Colonic mucosa (tissue), 4 donors: ENCODE measurements at regions not wholly inside any gene's neighbourhood (a gene's known extent, or its start where the extent isn't known, plus 50 kb on each side); places are given as distances from the start of the nearest gene placed in this dataset.

Experiments
- DNase-seq: peaks from one replicate; pipeline ENCODE4 v3.0.0-alpha.2; 2020
- H3K27ac ChIP-seq: fragments of 200-600 bp; one replicate; pipeline ENCODE4 v1.8.0; 2021
- H3K27me3 ChIP-seq: fragments of 200-600 bp; one replicate; pipeline ENCODE4 v1.8.0; 2021
- H3K36me3 ChIP-seq: fragments of 200-600 bp; one replicate; pipeline ENCODE4 v1.8.0; 2021
- H3K4me1 ChIP-seq: fragments of 200-600 bp; one replicate; pipeline ENCODE4 v1.8.0; 2021; ENCODE audit warnings: mild to moderate bottlenecking
- H3K4me3 ChIP-seq: fragments of 200-600 bp; one replicate; pipeline ENCODE4 v1.8.0; 2021
- H3K9ac ChIP-seq, 2 donors: one replicate each; pipeline ENCODE4 v1.7.0; 2013; ENCODE audit warnings: control low read depth in 2 of 2, low read depth in 2 of 2, low read length in 2 of 2
- H3K9me3 ChIP-seq: fragments of 200-600 bp; one replicate; pipeline ENCODE4 v1.8.0; 2021
- intact Hi-C: fragments of 100-400 bp; cut with DNase I; formaldehyde crosslinking; loops from one replicate; pipeline ENCODE4 v1.14.1; 2022
- TF ChIP-seq, protein P1 (sequence below): fragments of 200-600 bp; IDR thresholded peaks from one replicate; pipeline ENCODE4 v1.8.0; 2022; ENCODE audit warnings: antibody characterized with exemption, mild to moderate bottlenecking
- donor health status: healthy.
- donor health status: DM: no; HTN: no; CAD: no.
- donor health status: DM: no; HTN: no; CAD: no.

- H3K27me3 ChIP-seq: no peaks in the 10 kb centered on the region
- TF ChIP-seq, protein P1, sequence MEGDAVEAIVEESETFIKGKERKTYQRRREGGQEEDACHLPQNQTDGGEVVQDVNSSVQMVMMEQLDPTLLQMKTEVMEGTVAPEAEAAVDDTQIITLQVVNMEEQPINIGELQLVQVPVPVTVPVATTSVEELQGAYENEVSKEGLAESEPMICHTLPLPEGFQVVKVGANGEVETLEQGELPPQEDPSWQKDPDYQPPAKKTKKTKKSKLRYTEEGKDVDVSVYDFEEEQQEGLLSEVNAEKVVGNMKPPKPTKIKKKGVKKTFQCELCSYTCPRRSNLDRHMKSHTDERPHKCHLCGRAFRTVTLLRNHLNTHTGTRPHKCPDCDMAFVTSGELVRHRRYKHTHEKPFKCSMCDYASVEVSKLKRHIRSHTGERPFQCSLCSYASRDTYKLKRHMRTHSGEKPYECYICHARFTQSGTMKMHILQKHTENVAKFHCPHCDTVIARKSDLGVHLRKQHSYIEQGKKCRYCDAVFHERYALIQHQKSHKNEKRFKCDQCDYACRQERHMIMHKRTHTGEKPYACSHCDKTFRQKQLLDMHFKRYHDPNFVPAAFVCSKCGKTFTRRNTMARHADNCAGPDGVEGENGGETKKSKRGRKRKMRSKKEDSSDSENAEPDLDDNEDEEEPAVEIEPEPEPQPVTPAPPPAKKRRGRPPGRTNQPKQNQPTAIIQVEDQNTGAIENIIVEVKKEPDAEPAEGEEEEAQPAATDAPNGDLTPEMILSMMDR: no peak
- intact Hi-C loops: no loop called here
- H3K4me1 ChIP-seq: no peaks in the 10 kb centered on the region
- no peaks in the 10 kb centered on the region for H3K36me3 ChIP-seq
- no peak for DNase-seq
- no peak overlapping the region for H3K9ac ChIP-seq
- no peaks in the 10 kb centered on the region for H3K9me3 ChIP-seq
- H3K4me3 ChIP-seq: no peak overlapping the region
- H3K27ac ChIP-seq: no peak overlapping the region
Measured at GRCh38 chr5:98415663-98416062, 357.8 kb upstream of the RGMB start.

DNA sequence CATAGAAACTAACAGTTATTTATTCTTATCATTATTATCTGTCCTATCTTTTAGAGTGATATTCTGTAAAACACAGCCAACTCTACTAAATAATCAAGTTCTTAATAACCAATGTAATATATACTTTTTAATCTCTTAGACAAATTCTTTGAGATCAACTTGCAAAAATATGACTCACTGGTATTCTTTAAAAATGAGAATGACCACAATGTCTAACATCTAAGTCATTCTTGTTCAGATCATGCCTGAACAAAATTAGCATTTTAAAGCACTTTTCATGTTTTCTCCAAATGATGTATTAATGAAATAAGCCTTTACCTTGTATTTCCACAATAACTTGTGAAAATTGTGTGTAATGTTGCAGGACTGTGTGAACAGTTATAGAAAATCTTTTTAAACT lies 356.9 kb upstream of the RGMB start:
- TF ChIP-seq, protein P1: no peak
- Histone ChIP-seq H3K4me3 (no peak overlapping the region), H3K36me3 (no peaks in the 10 kb centered on the region), H3K9ac (no peak overlapping the region), H3K27me3 (no peaks in the 10 kb centered on the region), H3K9me3 (no peaks in the 10 kb centered on the region), H3K4me1 (no peaks in the 10 kb centered on the region), H3K27ac (no peak overlapping the region)
- intact Hi-C loops: no loop called here
- no peak for DNase-seq

- TF ChIP-seq, protein P1: no peak
- H3K4me3 ChIP-seq: no peak overlapping the region
- H3K9me3 ChIP-seq: no peaks in the 10 kb centered on the region
- H3K27ac ChIP-seq: no peak overlapping the region
- H3K36me3 ChIP-seq: no peaks in the 10 kb centered on the region
- no peaks in the 10 kb centered on the region for H3K4me1 ChIP-seq
- H3K9ac ChIP-seq: no peak overlapping the region
- intact Hi-C loops: no loop called here
- no peak for DNase-seq
- H3K27me3 ChIP-seq: no peaks in the 10 kb centered on the region
Measured at GRCh38 chr5:98419825-98420224, 353.6 kb upstream of the RGMB start.

DNA sequence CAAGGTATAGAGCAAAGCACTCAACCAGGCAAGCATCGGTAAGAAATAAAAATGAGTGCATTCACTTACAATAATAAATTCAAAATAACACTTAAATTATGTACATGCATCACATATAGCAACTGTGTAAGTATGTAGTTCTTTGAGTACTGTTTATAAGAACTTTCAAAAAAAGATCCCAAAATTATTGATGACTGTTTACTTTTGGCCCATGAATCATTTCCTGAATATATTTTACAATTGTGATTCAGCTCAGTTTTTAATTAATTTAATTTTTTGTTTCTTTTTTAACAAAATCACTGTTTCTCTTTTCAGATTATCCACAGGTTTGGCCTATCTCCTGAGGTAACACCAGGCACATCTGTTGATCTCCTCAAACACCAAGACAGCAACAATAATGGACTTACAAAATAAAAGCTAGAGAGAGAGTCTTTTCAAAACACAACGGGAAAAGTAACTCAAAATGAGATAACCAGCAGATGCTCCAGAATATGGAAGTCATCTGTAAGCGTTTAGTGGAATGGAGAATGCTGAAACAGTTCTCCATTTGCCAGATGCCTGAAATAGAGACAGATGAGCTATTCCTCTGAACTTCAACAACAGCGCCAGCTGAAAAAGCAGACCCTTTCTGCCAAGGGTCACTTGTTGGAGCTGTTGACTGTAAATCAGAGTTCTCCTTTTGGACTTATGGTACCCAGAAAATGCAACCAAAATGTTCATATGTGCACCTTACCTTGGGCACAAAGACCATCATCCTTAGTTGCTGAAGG lies 348.6 kb upstream of the RGMB start:
- Histone ChIP-seq H3K9me3 (no peaks in the 10 kb centered on the region), H3K27ac (no peak overlapping the region), H3K9ac (no peak overlapping the region), H3K4me3 (no peak overlapping the region), H3K27me3 (no peaks in the 10 kb centered on the region), H3K36me3 (no peaks in the 10 kb centered on the region), H3K4me1 (no peaks in the 10 kb centered on the region)
- TF ChIP-seq, protein P1: no peak
- intact Hi-C loops: no loop called here
- DNase-seq: no peak

DNA sequence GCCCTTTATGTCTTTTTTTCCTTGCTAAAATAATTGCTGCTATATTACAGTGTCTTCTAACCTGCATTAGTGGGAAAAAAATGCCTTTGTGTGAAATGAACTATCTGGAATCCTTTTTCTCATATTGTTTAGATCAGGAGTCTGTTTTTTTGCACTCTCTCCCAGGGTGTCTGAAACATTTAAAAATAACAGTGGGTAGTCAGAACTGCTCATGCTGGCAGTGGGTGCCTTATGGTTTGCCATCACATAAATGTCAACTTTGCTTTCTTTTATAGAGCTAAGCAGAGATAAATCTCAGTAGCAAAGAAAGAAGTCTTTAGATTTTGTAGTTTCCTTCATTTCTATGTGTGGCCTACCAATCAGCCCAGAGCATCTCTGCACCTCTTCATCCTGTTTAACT lies 347.8 kb upstream of the RGMB start:
- DNase-seq: no peak
- H3K9me3 ChIP-seq: no peaks in the 10 kb centered on the region
- no peaks in the 10 kb centered on the region for H3K36me3 ChIP-seq
- no peak overlapping the region for H3K4me3 ChIP-seq
- H3K27me3 ChIP-seq: no peaks in the 10 kb centered on the region
- H3K27ac ChIP-seq: no peak overlapping the region
- TF ChIP-seq, protein P1: no peak
- H3K9ac ChIP-seq: no peak overlapping the region
- H3K4me1 ChIP-seq: no peaks in the 10 kb centered on the region
- intact Hi-C loops: no loop called here
